ENCODE measurements at regions not wholly inside any gene's neighbourhood (a gene's known extent, or its start where the extent isn't known, plus 50 kb on each side); places are given as distances from the start of the nearest gene placed in this dataset.

DNA sequence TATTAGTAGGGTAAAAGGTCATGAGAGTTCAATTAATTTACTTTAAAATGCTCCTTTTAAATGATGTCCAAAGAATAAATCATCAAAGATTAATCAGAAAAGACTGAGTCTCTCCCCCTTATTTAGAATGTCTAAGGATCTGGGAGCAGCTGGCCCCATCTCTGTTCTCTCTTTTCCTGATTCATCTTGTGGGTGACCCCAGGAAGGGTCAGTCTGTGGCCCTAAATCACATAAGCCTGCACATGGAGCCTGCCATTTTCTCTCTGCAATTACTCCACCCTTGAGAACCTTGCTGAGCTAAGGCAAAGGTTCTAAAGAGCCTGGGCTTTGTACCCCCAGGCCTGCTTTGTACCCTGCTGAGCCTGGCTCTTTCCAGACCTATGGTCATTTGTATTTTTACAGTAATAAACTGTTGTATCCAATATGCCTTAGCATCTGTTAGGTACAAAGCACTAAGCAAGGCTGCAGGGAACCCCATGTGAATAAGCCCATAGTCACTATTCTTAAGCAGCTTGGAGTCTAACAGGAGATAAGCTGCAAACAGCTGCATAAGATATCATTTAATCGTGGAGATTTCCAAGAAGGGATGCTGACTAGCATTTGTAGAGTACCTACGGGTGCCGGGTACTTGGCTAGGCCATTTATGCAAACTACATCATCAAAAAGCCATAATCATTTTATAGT is 431.0 kb upstream of the MARCKS start:
- TF ChIP-seq Cebpa-rat (IDR thresholded peaks at IDR 0.05): no peak
- no peaks in the 10 kb centered on the region for H3K36me3 ChIP-seq
- no peak overlapping the region for H3K9ac ChIP-seq

GRCh38 chr6:113427617-113428016 is 429.5 kb upstream of the MARCKS start:
- no peaks in the 10 kb centered on the region for H3K27me3 ChIP-seq
- H3K9me3 ChIP-seq (replicated peaks in 1 of 11): no peaks in the 10 kb centered on the region
- H3K4me3 ChIP-seq: no peak overlapping the region
- H3K4me2 ChIP-seq: no peak overlapping the region
- no peak overlapping the region for H3K9ac ChIP-seq
- peaks cover 0 to 4% (median 0%) of the 10 kb centered on the region in 10 experiments; a peak in 5 of 20 replicates for H3K4me1 ChIP-seq
- no peak for TF ChIP-seq Cebpa-rat (IDR thresholded peaks at IDR 0.05)
- no peaks in the 10 kb centered on the region for H4K20me1 ChIP-seq
- H3K27ac ChIP-seq: no peak overlapping the region
- H3K36me3 ChIP-seq: no peaks in the 10 kb centered on the region

More for the DNA sequence above, 431.0 kb upstream of the MARCKS start:
- no peaks in the 10 kb centered on the region for H3K4me1 ChIP-seq
- no peak overlapping the region for H3K4me3 ChIP-seq
- H3K27me3 ChIP-seq: no peaks in the 10 kb centered on the region
- H3K27ac ChIP-seq: no peak overlapping the region
- H3K9me3 ChIP-seq (replicated peaks in 1 of 11): no peaks in the 10 kb centered on the region
- H3K4me2 ChIP-seq: no peak overlapping the region
- H4K20me1 ChIP-seq: no peaks in the 10 kb centered on the region

- Histone ChIP-seq H3K9ac (no peak overlapping the region), H3K9me3 (replicated peaks in 1 of 11) (no peaks in the 10 kb centered on the region), H3K4me1 (peaks cover 0 to 15% (median 0%) of the 10 kb centered on the region in 10 experiments; a peak in 8 of 20 replicates), H3K36me3 (no peaks in the 10 kb centered on the region), H3K4me3 (no peak overlapping the region), H3K27me3 (no peaks in the 10 kb centered on the region), H3K4me2 (no peak overlapping the region), H4K20me1 (no peaks in the 10 kb centered on the region), H3K27ac (no peak overlapping the region)
- no peak for TF ChIP-seq Cebpa-rat (IDR thresholded peaks at IDR 0.05)
These were observed 428.4 kb upstream of the MARCKS start for GRCh38 chr6:113428702-113429101.

DNA sequence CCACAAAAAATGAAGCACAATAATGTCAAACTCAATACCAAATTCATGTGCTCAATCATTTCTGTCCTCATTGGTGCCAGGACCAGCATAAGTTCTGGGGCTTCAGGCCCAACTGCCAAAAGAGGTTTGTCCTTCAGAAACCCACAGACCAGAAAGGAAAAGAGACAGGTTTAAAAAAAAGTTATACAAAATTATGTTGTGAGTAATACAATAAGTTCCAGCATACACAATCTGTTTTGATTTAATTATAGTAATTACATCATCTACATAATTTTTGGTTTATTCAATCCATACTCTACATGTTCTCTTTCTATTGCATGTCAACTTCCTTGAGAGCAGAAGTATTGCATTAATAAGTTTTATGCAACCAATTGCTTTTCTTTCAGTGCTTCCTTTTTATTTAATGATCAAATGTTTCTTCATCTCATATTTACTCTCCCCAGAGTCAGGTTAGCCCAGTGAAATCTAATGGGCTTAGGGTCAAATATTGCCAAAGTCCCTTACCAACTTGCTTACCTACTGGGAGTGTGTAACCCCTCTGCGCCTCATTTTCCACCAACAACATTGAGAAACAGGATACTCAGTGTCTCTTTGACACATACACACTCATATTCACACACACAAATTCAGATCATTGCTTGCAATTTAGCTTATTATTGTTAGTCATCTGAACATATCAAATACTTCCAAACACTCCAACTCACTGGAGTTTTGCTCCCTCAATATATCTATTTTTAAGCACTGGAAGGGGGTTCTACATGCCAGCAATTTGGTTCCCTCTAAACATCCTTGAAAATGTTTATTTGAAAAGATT is 424.4 kb upstream of the MARCKS start:
- H3K27me3 ChIP-seq: no peaks in the 10 kb centered on the region
- peaks cover 0 to 23% (median 0%) of the 10 kb centered on the region in 10 experiments; a peak in 8 of 20 replicates for H3K4me1 ChIP-seq
- no peaks in the 10 kb centered on the region for H3K9me3 ChIP-seq (replicated peaks in 1 of 11)
- TF ChIP-seq Cebpa-rat (IDR thresholded peaks at IDR 0.05): no peak
- H3K36me3 ChIP-seq: no peaks in the 10 kb centered on the region
- H3K4me2 ChIP-seq: peak overlapping the region in 4 of 11 experiments; percentile 24 to 42 (median 30); a peak in 8 of 22 replicates
- H3K4me3 ChIP-seq: no peak overlapping the region
- no peaks in the 10 kb centered on the region for H4K20me1 ChIP-seq
- no peak overlapping the region for H3K9ac ChIP-seq
- no peak overlapping the region for H3K27ac ChIP-seq

- H3K27me3 ChIP-seq: no peaks in the 10 kb centered on the region
- peaks cover 0 to 23% (median 0%) of the 10 kb centered on the region in 10 experiments; a peak in 8 of 20 replicates for H3K4me1 ChIP-seq
- H3K4me3 ChIP-seq: no peak overlapping the region
- H3K9me3 ChIP-seq (replicated peaks in 1 of 11): no peaks in the 10 kb centered on the region
- H3K4me2 ChIP-seq: peak overlapping the region in 4 of 11 experiments; percentile 24 to 42 (median 30); a peak in 9 of 22 replicates
- peak overlapping the region in 1 of 11 experiments; percentile 28; a peak in 1 of 22 replicates for H3K9ac ChIP-seq
- no peaks in the 10 kb centered on the region for H4K20me1 ChIP-seq
- H3K27ac ChIP-seq: no peak overlapping the region
- H3K36me3 ChIP-seq: no peaks in the 10 kb centered on the region
- TF ChIP-seq Cebpa-rat (IDR thresholded peaks at IDR 0.05): peak in 3 of 11 experiments; percentile 13 to 28 (median 13); a peak in 1 of 22 replicates
These were observed 423.7 kb upstream of the MARCKS start for GRCh38 chr6:113433335-113433991.

- Histone ChIP-seq H3K9ac (no peak overlapping the region), H3K4me2 (no peak overlapping the region), H3K9me3 (replicated peaks in 1 of 11) (no peaks in the 10 kb centered on the region), H3K4me1 (peaks cover 0 to 23% (median 0%) of the 10 kb centered on the region in 10 experiments; a peak in 8 of 20 replicates), H3K27me3 (no peaks in the 10 kb centered on the region), H3K36me3 (no peaks in the 10 kb centered on the region), H3K4me3 (no peak overlapping the region), H3K27ac (no peak overlapping the region), H4K20me1 (no peaks in the 10 kb centered on the region)
- TF ChIP-seq Cebpa-rat (IDR thresholded peaks at IDR 0.05): no peak
These were observed 422.5 kb upstream of the MARCKS start for GRCh38 chr6:113434641-113435040.

GRCh38 chr6:113437566-113437965 is 419.6 kb upstream of the MARCKS start:
- peaks cover 0 to 20% (median 0%) of the 10 kb centered on the region in 10 experiments; a peak in 8 of 20 replicates for H3K4me1 ChIP-seq
- no peaks in the 10 kb centered on the region for H4K20me1 ChIP-seq
- no peak overlapping the region for H3K27ac ChIP-seq
- H3K36me3 ChIP-seq: no peaks in the 10 kb centered on the region
- H3K4me2 ChIP-seq: no peak overlapping the region
- H3K4me3 ChIP-seq: no peak overlapping the region
- TF ChIP-seq Cebpa-rat (IDR thresholded peaks at IDR 0.05): no peak
- no peak overlapping the region for H3K9ac ChIP-seq
- no peaks in the 10 kb centered on the region for H3K9me3 ChIP-seq (replicated peaks in 1 of 11)
- no peaks in the 10 kb centered on the region for H3K27me3 ChIP-seq

DNA sequence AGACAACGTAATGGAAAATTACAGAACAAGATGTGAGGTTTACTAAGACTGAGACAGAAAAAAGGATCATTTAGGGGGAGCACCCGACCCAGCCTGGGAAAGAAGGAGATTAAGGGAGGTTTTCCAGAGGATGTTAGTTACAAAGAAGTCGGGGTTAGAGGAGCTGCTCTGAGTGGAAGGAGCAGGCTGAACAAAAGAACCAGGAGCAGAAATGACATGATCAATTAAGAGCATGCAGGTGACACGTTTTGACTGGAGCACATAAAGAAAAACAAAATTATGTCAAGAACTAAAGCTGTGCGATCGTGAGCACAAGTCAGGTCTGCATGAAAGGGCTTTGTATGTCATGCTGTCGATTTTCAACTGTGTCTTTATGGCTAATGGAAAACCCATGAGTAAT is 417.3 kb upstream of the MARCKS start:
- Histone ChIP-seq H3K27ac (no peak overlapping the region), H3K9ac (no peak overlapping the region), H3K4me3 (no peak overlapping the region), H3K27me3 (no peaks in the 10 kb centered on the region), H3K4me1 (no peaks in the 10 kb centered on the region), H3K9me3 (replicated peaks in 1 of 11) (no peaks in the 10 kb centered on the region), H4K20me1 (no peaks in the 10 kb centered on the region), H3K36me3 (no peaks in the 10 kb centered on the region), H3K4me2 (no peak overlapping the region)
- TF ChIP-seq Cebpa-rat (IDR thresholded peaks at IDR 0.05): no peak

- H3K4me2 ChIP-seq: no peak overlapping the region
- no peak overlapping the region for H3K9ac ChIP-seq
- H4K20me1 ChIP-seq: no peaks in the 10 kb centered on the region
- H3K27me3 ChIP-seq: no peaks in the 10 kb centered on the region
- no peak for TF ChIP-seq Cebpa-rat (IDR thresholded peaks at IDR 0.05)
- H3K4me1 ChIP-seq: peaks cover 0 to 8% (median 0%) of the 10 kb centered on the region in 10 experiments; a peak in 5 of 20 replicates
- no peak overlapping the region for H3K27ac ChIP-seq
- H3K9me3 ChIP-seq (replicated peaks in 1 of 11): no peaks in the 10 kb centered on the region
- no peak overlapping the region for H3K4me3 ChIP-seq
- no peaks in the 10 kb centered on the region for H3K36me3 ChIP-seq
These were observed 415.1 kb upstream of the MARCKS start for GRCh38 chr6:113442040-113442439.

Measured in BLaER1 treated with 17β-estradiol and CSF1 and Interleukin-3, amounts not matched to agents 10 nM and 100 nM (cell line).